K562 (cell line): ENCODE measurements at regions not wholly inside any gene's neighbourhood (a gene's known extent, or its start where the extent isn't known, plus 50 kb on each side); places are given as distances from the start of the nearest gene placed in this dataset.
A peak's percentile ranks its signal among the peaks of the same experiment; 100 is the strongest.

Experiments used
- ATAC-seq: fragments of 200-7000 bp; cut with Tn5 transposase; 3 replicates; pipeline ENCODE4 v1.9.1; 2020; ENCODE audit warnings: moderate library complexity
- BruUV-seq: library from RNA; stranded (reverse); fragments of 400-500 nt; replicated peaks from 2 replicates; lab custom pipeline; 2021; lab: Mats Ljungman, UMichigan
- CTCF ChIA-PET: fragments of 300-600 bp; formaldehyde crosslinking; extraction: SDS; loops from one replicate; lab custom pipeline; 2021; ENCODE audit warnings: low intra/inter-chr PET ratio; lab: Yijun Ruan, JAX
- POLR2A ChIA-PET: fragments of 300-600, 350-650 bp; sonication (Branson Sonifier 250); formaldehyde crosslinking; extraction: SDS; loops from one replicate; lab custom pipeline; 2021; ENCODE audit warnings: antibody characterized with exemption, inconsistent platforms; lab: Yijun Ruan, JAX
- DNase-seq, 4 experiments: peaks; one replicate each; pipeline versions ENCODE4 v3.0.0 to v3.0.0-alpha.2; 2011 to 2018; ENCODE audit warnings: low spot score in 3 of 4, mixed read lengths in 3 of 4; ENCODE audit errors: extremely low read depth in 1 of 4
- FAIRE-seq: peaks from 2 replicates; lab custom pipeline; 2011; peaks lifted over from hg19 to GRCh38; lab: Jason Lieb, UNC
- H2AFZ ChIP-seq: 2 replicates; pipeline ENCODE4 v1.6.0; 2011; ENCODE audit warnings: low read depth, low read length, control low read depth, inconsistent platforms
- H3K27ac ChIP-seq: fragments of 200-600 bp; 3 replicates; pipeline ENCODE4 v1.8.0; 2011; ENCODE audit warnings: low read depth, mild to moderate bottlenecking, control low read depth, inconsistent platforms, low read length, moderate library complexity, mixed read lengths; ENCODE audit errors: extremely low read depth
- H3K27me3 ChIP-seq, 2 experiments: fragments of 300-600 bp in 1 of 2; 2 replicates in 1 of 2; 3 replicates in 1 of 2; pipeline versions ENCODE4 v1.6.0 to v1.8.0; 2011; ENCODE audit warnings: inconsistent platforms in 2 of 2, low read length in 2 of 2, mild to moderate bottlenecking in 1 of 2, mixed read lengths in 1 of 2, moderate library complexity in 1 of 2; ENCODE audit not compliant: control insufficient read depth in 2 of 2, insufficient read depth in 2 of 2
- H3K36me3 ChIP-seq: fragments of 300-600 bp; 3 replicates; pipeline ENCODE4 v1.8.0; 2011; ENCODE audit warnings: mild to moderate bottlenecking, low read length, inconsistent platforms; ENCODE audit not compliant: control insufficient read depth, insufficient read depth
- H3K4me1 ChIP-seq, 2 experiments: fragments of 200-600 bp in 1 of 2; replicated peaks in 1 of 2; 2 replicates in 1 of 2; 3 replicates in 1 of 2; pipeline versions ENCODE4 v1.5.1 to v1.8.0; 2011; ENCODE audit warnings: inconsistent platforms in 2 of 2, low read length in 2 of 2, mild to moderate bottlenecking in 1 of 2, mixed read lengths in 1 of 2, moderate library complexity in 1 of 2; ENCODE audit not compliant: control insufficient read depth in 2 of 2, insufficient read depth in 2 of 2
- H3K4me2 ChIP-seq: 2 replicates; pipeline ENCODE4 v1.6.1; 2011; ENCODE audit warnings: low read length, control low read depth, inconsistent platforms, mixed read lengths; ENCODE audit not compliant: insufficient read depth
- H3K4me3 ChIP-seq: fragments of 200-600 bp; sonication (generic), shearing (Covaris generic); 2 replicates; pipeline ENCODE4 v1.5.1; 2016; ENCODE audit warnings: control low read depth, inconsistent platforms
- H3K79me2 ChIP-seq: fragments of 200-600 bp; 3 replicates; pipeline ENCODE4 v1.8.0; 2011; ENCODE audit warnings: low read length, inconsistent platforms; ENCODE audit not compliant: control insufficient read depth, insufficient read depth
- H3K9ac ChIP-seq, 2 experiments: 2 replicates each; pipeline versions ENCODE4 v1.6.0 to v1.6.1; 2011; ENCODE audit warnings: low read depth in 2 of 2, low read length in 2 of 2, control low read depth in 1 of 2, inconsistent platforms in 1 of 2, mild to moderate bottlenecking in 1 of 2, mixed read lengths in 1 of 2; ENCODE audit not compliant: insufficient read depth in 1 of 2
- H3K9me1 ChIP-seq: one replicate; pipeline ENCODE4 v1.6.0; 2011; ENCODE audit warnings: inconsistent platforms, mild to moderate bottlenecking, low read length, moderate library complexity; ENCODE audit not compliant: control insufficient read depth, insufficient read depth
- H3K9me3 ChIP-seq: replicated peaks from 2 replicates; pipeline ENCODE4 v1.5.1; 2011; ENCODE audit warnings: low read depth, low read length, inconsistent platforms; ENCODE audit not compliant: control insufficient read depth, insufficient read depth
- H4K20me1 ChIP-seq: replicated peaks from 2 replicates; pipeline ENCODE4 v1.6.1; 2011; ENCODE audit warnings: low read length, inconsistent platforms, mixed read lengths; ENCODE audit not compliant: control insufficient read depth, insufficient read depth
- ATF7 ChIP-seq: fragments of 450-650 bp; IDR thresholded peaks from 2 replicates; pipeline ENCODE4 v1.7.1; 2014; ENCODE audit warnings: mild to moderate bottlenecking, moderate library complexity
- GABPB2 ChIP-seq: fragments of 250-450 bp; sonication (Bioruptor Pico); conservative IDR thresholded peaks from 2 replicates; pipeline ENCODE4 v1.5.1; 2021; ENCODE audit warnings: mild to moderate bottlenecking
- JUND ChIP-seq, 2 experiments: IDR thresholded peaks; 2 replicates in 1 of 2; 3 replicates in 1 of 2; pipeline ENCODE4 v1.6.1; 2011; ENCODE audit warnings: borderline replicate concordance in 2 of 2, low read depth in 2 of 2, low read length in 2 of 2, improper control_type of control experiment in 1 of 2, missing biosample characterization in 1 of 2, missing genetic modification characterization in 1 of 2, missing genetic modification reagents in 1 of 2
- RBM25 ChIP-seq: fragments of 200-400 bp; formaldehyde crosslinking; IDR thresholded peaks from 2 replicates; pipeline ENCODE4 v1.6.1; 2018; ENCODE audit warnings: low read length, low read depth, moderate library complexity; ENCODE audit not compliant: severe bottlenecking
- SPI1 ChIP-seq: IDR thresholded peaks from 2 replicates; pipeline ENCODE4 v1.6.1; 2011; ENCODE audit warnings: low read depth, low read length, control low read depth, borderline replicate concordance
- WGBS: fragments of 100-300 bp; shearing (Covaris generic); methylation state at CpG from one replicate; pipeline ENCODE4 v1.1.6; 2016; ENCODE audit warnings: low coverage, mixed read lengths; ENCODE audit not compliant: insufficient coverage; ENCODE audit errors: missing lambda C conversion rate; 5-methylcytosine and 5-hydroxymethylcytosine counted together
- in situ Hi-C: fragments of 300-500 bp; cut with MboI; formaldehyde crosslinking; loops from 4 replicates; pipeline ENCODE4 v1.15.0; 2018; ENCODE audit warnings: inconsistent platforms, mixed read lengths
- intact Hi-C: fragments of 100-400 bp; cut with micrococcal nuclease; formaldehyde crosslinking; loops from 2 replicates; pipeline ENCODE4 v1.14.2; 2022
- TF ChIP-seq, protein P1 (sequence below): sonication (generic); formaldehyde crosslinking; IDR thresholded peaks from 2 replicates; pipeline ENCODE4 v1.8.1; 2023; ENCODE audit warnings: mild to moderate bottlenecking, missing genetic modification reagents
- TF ChIP-seq, protein P2 (sequence below), 2 experiments: fragments of 450-650 bp; formaldehyde crosslinking in 1 of 2; IDR thresholded peaks; 2 replicates each; pipeline versions ENCODE4 v1.4.0 to v1.6.1; 2014 to 2020; ENCODE audit warnings: mild to moderate bottlenecking in 2 of 2, borderline replicate concordance in 1 of 2, low read depth in 1 of 2

DNA sequence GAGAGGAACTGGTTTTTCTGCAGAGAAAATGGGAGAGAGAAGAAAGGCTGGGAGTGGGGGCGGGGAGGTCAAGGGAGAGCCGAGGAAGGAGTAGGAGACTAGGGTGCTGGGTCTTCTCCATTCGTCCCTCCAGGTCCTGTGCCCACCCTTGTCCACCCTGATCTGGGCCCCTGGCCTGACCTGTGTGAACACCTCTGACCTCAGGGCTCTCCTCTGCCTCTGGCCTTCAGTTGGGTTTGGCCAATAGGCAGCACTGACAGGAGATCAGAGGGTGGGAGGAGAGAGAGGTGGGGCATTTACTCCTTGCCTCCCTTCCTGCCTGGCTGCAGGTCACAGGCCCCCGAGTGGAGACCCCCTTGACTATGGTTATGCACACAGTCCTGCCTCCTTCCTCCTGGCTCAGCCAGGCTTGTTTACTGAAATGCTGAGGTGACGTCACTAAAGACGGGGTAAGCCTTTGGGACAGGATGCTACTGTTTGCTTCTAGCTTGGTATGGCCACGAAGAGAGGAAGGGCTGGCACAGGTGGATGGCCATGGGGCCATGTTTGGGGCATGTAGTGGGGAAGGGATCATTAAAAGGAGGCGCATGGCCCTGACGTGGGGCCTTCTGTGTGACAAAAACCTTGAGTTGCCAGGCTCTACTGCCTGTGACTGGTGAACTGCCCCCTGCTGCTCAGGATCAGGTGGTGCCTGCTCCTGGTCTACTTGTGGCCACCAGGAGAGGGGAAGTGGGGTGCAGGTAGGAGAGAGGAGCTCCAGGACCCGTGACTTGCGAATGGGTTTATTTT is 248.7 kb upstream of the CSF3R start:
- Histone ChIP-seq H2AFZ (no peak overlapping the region), H3K27me3 (peaks cover 8 to 32% of the 10 kb centered on the region in 2 experiments), H3K79me2 (no peaks in the 10 kb centered on the region), H3K9ac (no peak overlapping the region), H4K20me1 (0 out of 2 replicates have a peak, but pooled peaks cover 9% of the 10 kb centered on the region), H3K9me1 (no peaks in the 10 kb centered on the region), H3K4me1 (no peaks in the 10 kb centered on the region; a peak in 3 of 5 replicates), H3K27ac (no peak overlapping the region), H3K36me3 (no peaks in the 10 kb centered on the region), H3K9me3 (no peaks in the 10 kb centered on the region), H3K4me3 (no peak overlapping the region), H3K4me2 (no peak overlapping the region; the same call in 1 of the 2 replicates)
- BruUV-seq, result no TSS peak
- intact Hi-C loops (no loop called here), in situ Hi-C loops (no loop called here)
- ATAC-seq (peak; percentile 85), DNase-seq (peak; percentile 30 to 47 (median 35)), FAIRE-seq (no peak)
- 5% methylated on average over 9 of the region's 11 CpGs for WGBS
- POLR2A ChIA-PET, result interaction anchor here (0.8 to 1.3 kb wide), 2 partner anchors 11 to 47 kb away, joined by 3 to 4 read pairs; no protein-coding TSS in a partner anchor
- CTCF ChIA-PET, result interaction anchor here (0.7 kb wide), 2 partner anchors 192 to 221 kb away, joined by 3 read pairs; no protein-coding TSS in a partner anchor
- TF ChIP-seq, protein P1, sequence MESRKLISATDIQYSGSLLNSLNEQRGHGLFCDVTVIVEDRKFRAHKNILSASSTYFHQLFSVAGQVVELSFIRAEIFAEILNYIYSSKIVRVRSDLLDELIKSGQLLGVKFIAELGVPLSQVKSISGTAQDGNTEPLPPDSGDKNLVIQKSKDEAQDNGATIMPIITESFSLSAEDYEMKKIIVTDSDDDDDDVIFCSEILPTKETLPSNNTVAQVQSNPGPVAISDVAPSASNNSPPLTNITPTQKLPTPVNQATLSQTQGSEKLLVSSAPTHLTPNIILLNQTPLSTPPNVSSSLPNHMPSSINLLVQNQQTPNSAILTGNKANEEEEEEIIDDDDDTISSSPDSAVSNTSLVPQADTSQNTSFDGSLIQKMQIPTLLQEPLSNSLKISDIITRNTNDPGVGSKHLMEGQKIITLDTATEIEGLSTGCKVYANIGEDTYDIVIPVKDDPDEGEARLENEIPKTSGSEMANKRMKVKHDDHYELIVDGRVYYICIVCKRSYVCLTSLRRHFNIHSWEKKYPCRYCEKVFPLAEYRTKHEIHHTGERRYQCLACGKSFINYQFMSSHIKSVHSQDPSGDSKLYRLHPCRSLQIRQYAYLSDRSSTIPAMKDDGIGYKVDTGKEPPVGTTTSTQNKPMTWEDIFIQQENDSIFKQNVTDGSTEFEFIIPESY (CRISPR knock-in tag), result no peak
- peak; percentile 36; the same call in 1 of the 2 replicates for TF ChIP-seq JUND (IDR thresholded peaks at IDR 0.05; ENCODE audit: borderline replicate concordance, low read depth, low read length)
- peak; percentile 55; the same call in 2 of the 3 replicates for TF ChIP-seq JUND (tag; IDR thresholded peaks at IDR 0.05; ENCODE audit: borderline replicate concordance, low read depth, low read length)
- TF ChIP-seq RBM25, result no peak
- TF ChIP-seq, protein P2, sequence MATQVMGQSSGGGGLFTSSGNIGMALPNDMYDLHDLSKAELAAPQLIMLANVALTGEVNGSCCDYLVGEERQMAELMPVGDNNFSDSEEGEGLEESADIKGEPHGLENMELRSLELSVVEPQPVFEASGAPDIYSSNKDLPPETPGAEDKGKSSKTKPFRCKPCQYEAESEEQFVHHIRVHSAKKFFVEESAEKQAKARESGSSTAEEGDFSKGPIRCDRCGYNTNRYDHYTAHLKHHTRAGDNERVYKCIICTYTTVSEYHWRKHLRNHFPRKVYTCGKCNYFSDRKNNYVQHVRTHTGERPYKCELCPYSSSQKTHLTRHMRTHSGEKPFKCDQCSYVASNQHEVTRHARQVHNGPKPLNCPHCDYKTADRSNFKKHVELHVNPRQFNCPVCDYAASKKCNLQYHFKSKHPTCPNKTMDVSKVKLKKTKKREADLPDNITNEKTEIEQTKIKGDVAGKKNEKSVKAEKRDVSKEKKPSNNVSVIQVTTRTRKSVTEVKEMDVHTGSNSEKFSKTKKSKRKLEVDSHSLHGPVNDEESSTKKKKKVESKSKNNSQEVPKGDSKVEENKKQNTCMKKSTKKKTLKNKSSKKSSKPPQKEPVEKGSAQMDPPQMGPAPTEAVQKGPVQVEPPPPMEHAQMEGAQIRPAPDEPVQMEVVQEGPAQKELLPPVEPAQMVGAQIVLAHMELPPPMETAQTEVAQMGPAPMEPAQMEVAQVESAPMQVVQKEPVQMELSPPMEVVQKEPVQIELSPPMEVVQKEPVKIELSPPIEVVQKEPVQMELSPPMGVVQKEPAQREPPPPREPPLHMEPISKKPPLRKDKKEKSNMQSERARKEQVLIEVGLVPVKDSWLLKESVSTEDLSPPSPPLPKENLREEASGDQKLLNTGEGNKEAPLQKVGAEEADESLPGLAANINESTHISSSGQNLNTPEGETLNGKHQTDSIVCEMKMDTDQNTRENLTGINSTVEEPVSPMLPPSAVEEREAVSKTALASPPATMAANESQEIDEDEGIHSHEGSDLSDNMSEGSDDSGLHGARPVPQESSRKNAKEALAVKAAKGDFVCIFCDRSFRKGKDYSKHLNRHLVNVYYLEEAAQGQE (IDR thresholded peaks at IDR 0.05; ENCODE audit: borderline replicate concordance), result 0 out of 2 replicates have a peak, but pooled peaks have one; percentile 36
- TF ChIP-seq, protein P2 (CRISPR knock-in tag; IDR thresholded peaks at IDR 0.05; ENCODE audit: low read depth), result no peak
- TF ChIP-seq ATF7, result peak; percentile 93
- no peak for TF ChIP-seq GABPB2
- peak; percentile 66 for TF ChIP-seq SPI1
